Kidney (tissue), 13 donors: ENCODE measurements at regions not wholly inside any gene's neighbourhood (a gene's known extent, or its start where the extent isn't known, plus 50 kb on each side); places are given as distances from the start of the nearest gene placed in this dataset.

Experiments used
- DNase-seq, 5 donors: peaks; one replicate each; pipeline ENCODE4 v3.0.0-alpha.2; 2013 to 2020
- FAIRE-seq: peaks from 2 replicates; lab custom pipeline; 2012; peaks lifted over from hg19 to GRCh38; lab: Jason Lieb, UNC
- H3K27ac ChIP-seq, 2 donors: one replicate each; pipeline ENCODE4 v1.7.0; 2013; ENCODE audit warnings: low read depth in 2 of 2, low read length in 2 of 2, inconsistent platforms in 1 of 2
- H3K27me3 ChIP-seq: one replicate; pipeline ENCODE4 v1.7.1; 2013; ENCODE audit warnings: low read length, inconsistent platforms; ENCODE audit not compliant: control insufficient read depth, insufficient read depth
- H3K36me3 ChIP-seq, 3 donors: one replicate each; pipeline versions ENCODE4 v1.7.0 to v1.7.1; 2013; ENCODE audit warnings: low read length in 3 of 3, control low read depth in 1 of 3, inconsistent platforms in 1 of 3; ENCODE audit not compliant: insufficient read depth in 3 of 3, control insufficient read depth in 2 of 3
- H3K4me1 ChIP-seq, 3 donors: one replicate each; pipeline versions ENCODE4 v1.7.0 to v1.7.1; 2013; ENCODE audit warnings: low read length in 3 of 3, inconsistent platforms in 1 of 3, low read depth in 1 of 3; ENCODE audit not compliant: control insufficient read depth in 2 of 3, insufficient read depth in 2 of 3
- H3K4me3 ChIP-seq, 3 donors: one replicate each; pipeline versions ENCODE4 v1.7.0 to v1.8.1; 2013; ENCODE audit warnings: low read length in 3 of 3, control low read depth in 1 of 3, inconsistent platforms in 1 of 3
- H3K9ac ChIP-seq, 3 donors: one replicate each; pipeline versions ENCODE4 v1.7.0 to v1.7.1; 2013; ENCODE audit warnings: low read length in 3 of 3, control low read depth in 1 of 3, inconsistent platforms in 1 of 3
- H3K9me3 ChIP-seq, 3 donors: one replicate each; pipeline versions ENCODE4 v1.7.0 to v1.7.1; 2013; ENCODE audit warnings: low read length in 3 of 3, control low read depth in 1 of 3, inconsistent platforms in 1 of 3; ENCODE audit not compliant: control insufficient read depth in 2 of 3, insufficient read depth in 1 of 3
- intact Hi-C: fragments of 100-400 bp; cut with DNase I; formaldehyde crosslinking; loops from one replicate; pipeline ENCODE4 v1.11.1; 2022
- TF ChIP-seq, protein P1 (sequence below): IDR thresholded peaks from 3 replicates; pipeline ENCODE4 v1.5.1; 2012; ENCODE audit warnings: mild to moderate bottlenecking, moderate library complexity, borderline replicate concordance; ENCODE audit not compliant: insufficient read depth; ENCODE audit errors: extremely low read depth
- donor health status: control.
- donor health status: control.
- donor health status: control.
- donor health status: control.
- donor health status: control.
- donor health status: DM: yes; HTN: yes; CAD: no.
- donor health status: Normal renal cell carcinoma (clear cell type).

DNA sequence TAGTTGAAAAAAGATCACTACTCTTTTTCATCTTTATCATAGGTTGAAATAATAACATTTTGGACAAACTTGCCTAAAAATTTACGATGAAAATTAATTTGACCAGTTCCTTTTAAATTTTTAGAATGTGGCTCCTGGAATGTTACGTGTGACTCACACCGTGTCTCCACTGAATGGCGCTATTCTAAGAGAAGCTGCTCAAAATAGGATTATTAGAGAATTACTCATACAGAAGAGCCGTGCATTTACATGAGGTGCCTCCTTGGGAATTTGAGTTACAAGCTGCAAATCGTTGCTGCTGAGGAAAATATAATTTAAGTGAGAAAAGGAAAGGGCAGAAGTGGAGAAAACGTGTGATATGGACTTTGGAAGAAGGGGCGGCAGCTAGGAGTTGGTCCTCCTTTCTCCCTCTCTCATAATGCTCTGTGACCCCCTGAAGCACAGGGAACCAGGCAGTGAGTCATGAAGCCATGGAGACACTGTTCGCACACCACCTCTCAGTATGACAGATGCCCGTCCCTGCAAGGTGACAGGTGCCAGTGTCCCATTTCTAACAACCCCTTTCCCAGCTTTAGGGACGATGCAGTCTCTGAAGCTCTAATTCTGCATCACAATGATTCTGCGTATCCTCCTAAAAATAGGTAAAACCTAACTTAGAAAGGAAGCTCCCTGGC is 323.2 kb upstream of the COBL start:
- FAIRE-seq: no peak
- Histone ChIP-seq H3K36me3 (no peaks in the 10 kb centered on the region), H3K4me3 (no peak overlapping the region), H3K9ac (no peak overlapping the region), H3K27ac (no peak overlapping the region), H3K27me3 (no peaks in the 10 kb centered on the region), H3K4me1 (no peaks in the 10 kb centered on the region), H3K9me3 (no peaks in the 10 kb centered on the region)
- TF ChIP-seq, protein P1, sequence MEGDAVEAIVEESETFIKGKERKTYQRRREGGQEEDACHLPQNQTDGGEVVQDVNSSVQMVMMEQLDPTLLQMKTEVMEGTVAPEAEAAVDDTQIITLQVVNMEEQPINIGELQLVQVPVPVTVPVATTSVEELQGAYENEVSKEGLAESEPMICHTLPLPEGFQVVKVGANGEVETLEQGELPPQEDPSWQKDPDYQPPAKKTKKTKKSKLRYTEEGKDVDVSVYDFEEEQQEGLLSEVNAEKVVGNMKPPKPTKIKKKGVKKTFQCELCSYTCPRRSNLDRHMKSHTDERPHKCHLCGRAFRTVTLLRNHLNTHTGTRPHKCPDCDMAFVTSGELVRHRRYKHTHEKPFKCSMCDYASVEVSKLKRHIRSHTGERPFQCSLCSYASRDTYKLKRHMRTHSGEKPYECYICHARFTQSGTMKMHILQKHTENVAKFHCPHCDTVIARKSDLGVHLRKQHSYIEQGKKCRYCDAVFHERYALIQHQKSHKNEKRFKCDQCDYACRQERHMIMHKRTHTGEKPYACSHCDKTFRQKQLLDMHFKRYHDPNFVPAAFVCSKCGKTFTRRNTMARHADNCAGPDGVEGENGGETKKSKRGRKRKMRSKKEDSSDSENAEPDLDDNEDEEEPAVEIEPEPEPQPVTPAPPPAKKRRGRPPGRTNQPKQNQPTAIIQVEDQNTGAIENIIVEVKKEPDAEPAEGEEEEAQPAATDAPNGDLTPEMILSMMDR: no peak
- DNase-seq: no peak
- intact Hi-C loops: no loop called here

DNA sequence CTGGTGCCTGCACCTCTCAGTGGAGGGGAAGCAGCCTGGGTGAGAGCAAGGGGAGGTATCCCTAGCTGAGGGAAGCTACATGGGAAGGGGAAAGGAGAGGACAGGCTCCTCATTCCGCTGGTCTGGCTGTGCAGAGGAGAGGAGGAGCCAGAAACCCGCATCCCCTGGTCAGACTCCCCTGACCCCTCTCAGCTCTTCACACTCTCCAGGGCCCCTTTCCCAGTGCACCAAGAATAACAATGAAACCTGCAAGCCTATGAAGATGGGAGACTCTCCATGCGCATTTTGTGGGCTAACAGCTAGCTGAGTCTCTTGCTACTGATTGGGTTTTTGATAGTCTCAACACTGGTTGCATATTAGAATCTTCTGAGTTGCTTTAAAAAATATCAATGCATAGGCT is 319.9 kb upstream of the COBL start:
- Histone ChIP-seq H3K9ac (no peak overlapping the region), H3K9me3 (no peaks in the 10 kb centered on the region), H3K4me3 (no peak overlapping the region), H3K27ac (no peak overlapping the region), H3K4me1 (no peaks in the 10 kb centered on the region), H3K27me3 (no peaks in the 10 kb centered on the region), H3K36me3 (no peaks in the 10 kb centered on the region)
- TF ChIP-seq, protein P1: no peak
- no peak for DNase-seq
- intact Hi-C loops: no loop called here
- no peak for FAIRE-seq

DNA sequence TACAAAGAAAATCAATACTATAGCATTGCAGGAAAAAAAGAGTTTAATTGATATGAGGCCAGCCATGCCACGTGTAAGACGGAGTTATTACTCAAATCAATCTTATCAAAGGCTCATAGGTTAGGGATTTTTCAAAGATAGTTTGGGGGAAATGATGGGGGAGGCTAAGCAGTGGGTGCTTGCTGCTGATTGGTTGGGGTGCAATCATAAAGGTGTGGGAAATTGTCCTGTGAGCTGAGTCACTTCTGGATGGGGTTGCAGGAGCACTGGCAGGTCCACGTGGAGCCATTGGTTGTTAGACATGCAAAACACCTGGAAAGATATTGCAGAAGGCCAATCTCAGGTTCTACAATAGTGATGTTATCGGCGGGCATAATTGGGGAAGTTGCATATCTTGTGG is 319.2 kb upstream of the COBL start:
- DNase-seq: no peak
- no peaks in the 10 kb centered on the region for H3K36me3 ChIP-seq
- no peak overlapping the region for H3K9ac ChIP-seq
- H3K4me1 ChIP-seq: no peaks in the 10 kb centered on the region
- FAIRE-seq: no peak
- intact Hi-C loops: no loop called here
- H3K9me3 ChIP-seq: no peaks in the 10 kb centered on the region
- no peaks in the 10 kb centered on the region for H3K27me3 ChIP-seq
- TF ChIP-seq, protein P1: no peak
- H3K4me3 ChIP-seq: no peak overlapping the region
- no peak overlapping the region for H3K27ac ChIP-seq

DNA sequence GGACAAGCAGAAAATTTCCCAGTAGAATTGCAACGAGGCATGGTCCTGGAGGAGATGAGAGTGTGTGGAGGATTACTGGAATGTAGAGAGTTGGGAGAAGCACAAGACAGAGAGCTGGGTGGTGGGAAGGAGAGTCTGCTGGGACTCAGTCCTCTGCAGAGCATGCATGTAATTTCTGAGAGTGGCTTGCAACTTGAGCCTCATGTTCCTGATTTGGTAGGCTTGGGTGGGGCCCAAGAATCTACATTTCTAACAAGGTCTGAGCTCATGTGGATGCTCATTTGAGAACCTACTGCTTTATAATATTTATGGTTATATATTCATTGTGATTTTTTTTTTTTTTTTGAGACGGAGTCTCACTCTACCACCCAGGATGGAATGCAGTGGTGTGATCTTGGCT is 317.9 kb upstream of the COBL start:
- TF ChIP-seq, protein P1: no peak
- no peak overlapping the region for H3K27ac ChIP-seq
- H3K27me3 ChIP-seq: no peaks in the 10 kb centered on the region
- H3K36me3 ChIP-seq: no peaks in the 10 kb centered on the region
- H3K9ac ChIP-seq: no peak overlapping the region
- H3K4me1 ChIP-seq: no peaks in the 10 kb centered on the region
- no peak overlapping the region for H3K4me3 ChIP-seq
- DNase-seq (no peak), FAIRE-seq (no peak)
- intact Hi-C loops: no loop called here
- no peaks in the 10 kb centered on the region for H3K9me3 ChIP-seq
